ENCODE measurements at regions not wholly inside any gene's neighbourhood (a gene's known extent, or its start where the extent isn't known, plus 50 kb on each side); places are given as distances from the start of the nearest gene placed in this dataset.
A peak's percentile ranks its signal among the peaks of the same experiment; 100 is the strongest.

GRCh38 chr10:91335147-91335546 lies 75.0 kb upstream of the HECTD2 start:
- H3K27me3 ChIP-seq (ENCODE audit: control insufficient read depth in 3 of 3, insufficient read depth in 3 of 3, low read length in 2 of 3) = no peaks in the 10 kb centered on the region
- ATAC-seq (ENCODE audit: insufficient read depth, low FRiP score) (no peak), DNase-seq (no peak)
- no peaks in the 10 kb centered on the region for H3K9me3 ChIP-seq (ENCODE audit: control insufficient read depth in 4 of 4, insufficient read depth in 3 of 4, low read length in 3 of 4)
- TF ChIP-seq CTCF (IDR thresholded peaks at IDR 0.05; ENCODE audit: control extremely low read depth, extremely low read depth) = no peak
- H3K36me3 ChIP-seq (ENCODE audit: control insufficient read depth in 4 of 4, insufficient read depth in 4 of 4, low read length in 4 of 4) = no peaks in the 10 kb centered on the region
- 77% methylated on average over 3 of the region's 3 CpGs for WGBS, 2 donors
- no peak overlapping the region for H3K9ac ChIP-seq (ENCODE audit: insufficient read depth in 1 of 2, low read length in 2 of 2)
- H3K4me1 ChIP-seq (ENCODE audit: control insufficient read depth in 5 of 5, insufficient read depth in 5 of 5, low read length in 5 of 5) = no peaks in the 10 kb centered on the region
- no peak overlapping the region for H3K4me3 ChIP-seq
- no peak overlapping the region for H3K27ac ChIP-seq (ENCODE audit: low read depth in 1 of 2, low read length in 1 of 2)

GRCh38 chr10:91339729-91340128 lies 70.4 kb upstream of the HECTD2 start:
- Histone ChIP-seq H3K9ac (ENCODE audit: insufficient read depth in 1 of 2, low read length in 2 of 2) (no peak overlapping the region), H3K4me3 (no peak overlapping the region), H3K36me3 (ENCODE audit: control insufficient read depth in 4 of 4, insufficient read depth in 4 of 4, low read length in 4 of 4) (no peaks in the 10 kb centered on the region), H3K27ac (ENCODE audit: low read depth in 1 of 2, low read length in 1 of 2) (no peak overlapping the region), H3K27me3 (ENCODE audit: control insufficient read depth in 3 of 3, insufficient read depth in 3 of 3, low read length in 2 of 3) (no peaks in the 10 kb centered on the region), H3K4me1 (ENCODE audit: control insufficient read depth in 5 of 5, insufficient read depth in 5 of 5, low read length in 5 of 5) (peaks cover 0 to 4% (median 0%) of the 10 kb centered on the region in 5 donors), H3K9me3 (ENCODE audit: control insufficient read depth in 4 of 4, insufficient read depth in 3 of 4, low read length in 3 of 4) (no peaks in the 10 kb centered on the region)
- 19 to 43% methylated on average over 1 of the region's 1 CpG for WGBS, 2 donors
- no peak for DNase-seq
- TF ChIP-seq CTCF (IDR thresholded peaks at IDR 0.05; ENCODE audit: control extremely low read depth, extremely low read depth) = no peak
- ATAC-seq (ENCODE audit: insufficient read depth, low FRiP score) = no peak

- peaks cover 0 to 4% (median 0%) of the 10 kb centered on the region in 5 donors for H3K4me1 ChIP-seq (ENCODE audit: control insufficient read depth in 5 of 5, insufficient read depth in 5 of 5, low read length in 5 of 5)
- H3K9me3 ChIP-seq (ENCODE audit: control insufficient read depth in 4 of 4, insufficient read depth in 3 of 4, low read length in 3 of 4) = no peaks in the 10 kb centered on the region
- WGBS, 2 donors = 72 to 78% methylated on average over 8 of the region's 8 CpGs
- DNase-seq = no peak
- ATAC-seq (ENCODE audit: insufficient read depth, low FRiP score) = no peak
- no peak overlapping the region for H3K9ac ChIP-seq (ENCODE audit: insufficient read depth in 1 of 2, low read length in 2 of 2)
- no peaks in the 10 kb centered on the region for H3K27me3 ChIP-seq (ENCODE audit: control insufficient read depth in 3 of 3, insufficient read depth in 3 of 3, low read length in 2 of 3)
- no peak overlapping the region for H3K4me3 ChIP-seq
- H3K36me3 ChIP-seq (ENCODE audit: control insufficient read depth in 4 of 4, insufficient read depth in 4 of 4, low read length in 4 of 4) = no peaks in the 10 kb centered on the region
- peak overlapping the region; percentile 24 to 45 for H3K27ac ChIP-seq (ENCODE audit: low read depth in 1 of 2, low read length in 1 of 2)
- no peak for TF ChIP-seq CTCF (IDR thresholded peaks at IDR 0.05; ENCODE audit: control extremely low read depth, extremely low read depth)
Observed at GRCh38 chr10:91340613-91341362, 69.4 kb upstream of the HECTD2 start.

- peaks cover 0 to 4% (median 0%) of the 10 kb centered on the region in 5 donors for H3K4me1 ChIP-seq (ENCODE audit: control insufficient read depth in 5 of 5, insufficient read depth in 5 of 5, low read length in 5 of 5)
- DNase-seq (no peak), ATAC-seq (ENCODE audit: insufficient read depth, low FRiP score) (no peak)
- no peak for TF ChIP-seq CTCF (IDR thresholded peaks at IDR 0.05; ENCODE audit: control extremely low read depth, extremely low read depth)
- H3K9ac ChIP-seq (ENCODE audit: insufficient read depth in 1 of 2, low read length in 2 of 2) = no peak overlapping the region
- no peaks in the 10 kb centered on the region for H3K9me3 ChIP-seq (ENCODE audit: control insufficient read depth in 4 of 4, insufficient read depth in 3 of 4, low read length in 3 of 4)
- no peak overlapping the region for H3K4me3 ChIP-seq
- H3K36me3 ChIP-seq (ENCODE audit: control insufficient read depth in 4 of 4, insufficient read depth in 4 of 4, low read length in 4 of 4) = no peaks in the 10 kb centered on the region
- peak overlapping the region; percentile 26 to 39 for H3K27ac ChIP-seq (ENCODE audit: low read depth in 1 of 2, low read length in 1 of 2)
- H3K27me3 ChIP-seq (ENCODE audit: control insufficient read depth in 3 of 3, insufficient read depth in 3 of 3, low read length in 2 of 3) = no peaks in the 10 kb centered on the region
Observed at GRCh38 chr10:91341686-91342085, 68.5 kb upstream of the HECTD2 start.
